Immature natural killer cell (primary cell): ENCODE measurements at regions not wholly inside any gene's neighbourhood (a gene's known extent, or its start where the extent isn't known, plus 50 kb on each side); places are given as distances from the start of the nearest gene placed in this dataset.

Experiments used
- DNase-seq, 3 donors: peaks; one replicate each; pipeline ENCODE4 v3.0.0; 2022; ENCODE audit warnings: mixed read lengths in 1 of 3
- H3K27ac Mint-ChIP-seq, 6 donors: one replicate each; pipeline ENCODE4 v1.8.0; 2020; ENCODE audit warnings: mixed read lengths in 6 of 6, mild to moderate bottlenecking in 5 of 6, inconsistent platforms in 4 of 6, moderate library complexity in 3 of 6
- H3K27me3 Mint-ChIP-seq, 3 donors: one replicate each; pipeline ENCODE4 v1.8.0; 2020 to 2021; ENCODE audit warnings: low read depth in 3 of 3, mild to moderate bottlenecking in 3 of 3, mixed read lengths in 3 of 3, moderate library complexity in 3 of 3, inconsistent platforms in 1 of 3
- H3K36me3 Mint-ChIP-seq, 3 donors: one replicate each; pipeline ENCODE4 v1.8.0; 2020; ENCODE audit warnings: mixed read lengths in 3 of 3, inconsistent platforms in 2 of 3, mild to moderate bottlenecking in 2 of 3
- H3K4me1 Mint-ChIP-seq, 2 donors: one replicate each; pipeline ENCODE4 v1.8.0; 2020; ENCODE audit warnings: inconsistent platforms in 2 of 2, mild to moderate bottlenecking in 2 of 2, mixed read lengths in 2 of 2, moderate library complexity in 1 of 2
- H3K4me3 Mint-ChIP-seq, 5 donors: one replicate each; pipeline ENCODE4 v1.8.0; 2020; ENCODE audit warnings: mild to moderate bottlenecking in 5 of 5, mixed read lengths in 5 of 5, inconsistent platforms in 3 of 5, moderate library complexity in 3 of 5
- H3K9me3 Mint-ChIP-seq, 6 donors: one replicate each; pipeline ENCODE4 v1.8.0; 2020; ENCODE audit warnings: mild to moderate bottlenecking in 6 of 6, mixed read lengths in 6 of 6, inconsistent platforms in 4 of 6, moderate library complexity in 3 of 6

DNA sequence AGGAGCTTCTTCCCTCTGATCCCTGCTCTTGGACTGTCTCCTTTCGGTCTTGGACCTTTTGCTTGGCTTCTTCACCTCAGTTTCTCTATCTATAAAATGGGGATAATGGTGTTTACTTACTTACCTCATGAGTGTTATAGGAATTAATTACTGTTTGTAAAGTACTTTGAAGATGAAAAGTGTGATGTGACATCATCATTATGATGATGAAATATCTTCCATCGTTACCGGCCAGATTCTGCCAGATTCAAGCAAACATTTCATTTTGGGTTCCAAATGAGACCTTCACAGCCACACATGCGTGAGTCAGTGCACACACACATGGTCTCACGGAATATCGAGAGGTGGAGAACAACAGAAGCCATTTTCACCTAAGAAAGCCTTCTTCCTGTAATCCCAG is 220.1 kb upstream of the RPL34 start:
- no peaks in the 10 kb centered on the region for H3K9me3 Mint-ChIP-seq
- H3K27ac Mint-ChIP-seq = no peak overlapping the region
- no peak for DNase-seq
- no peak overlapping the region for H3K4me3 Mint-ChIP-seq
- no peaks in the 10 kb centered on the region for H3K36me3 Mint-ChIP-seq
- peaks cover 0 to 2% (median 1%) of the 10 kb centered on the region in 3 donors for H3K27me3 Mint-ChIP-seq
- no peaks in the 10 kb centered on the region for H3K4me1 Mint-ChIP-seq

DNA sequence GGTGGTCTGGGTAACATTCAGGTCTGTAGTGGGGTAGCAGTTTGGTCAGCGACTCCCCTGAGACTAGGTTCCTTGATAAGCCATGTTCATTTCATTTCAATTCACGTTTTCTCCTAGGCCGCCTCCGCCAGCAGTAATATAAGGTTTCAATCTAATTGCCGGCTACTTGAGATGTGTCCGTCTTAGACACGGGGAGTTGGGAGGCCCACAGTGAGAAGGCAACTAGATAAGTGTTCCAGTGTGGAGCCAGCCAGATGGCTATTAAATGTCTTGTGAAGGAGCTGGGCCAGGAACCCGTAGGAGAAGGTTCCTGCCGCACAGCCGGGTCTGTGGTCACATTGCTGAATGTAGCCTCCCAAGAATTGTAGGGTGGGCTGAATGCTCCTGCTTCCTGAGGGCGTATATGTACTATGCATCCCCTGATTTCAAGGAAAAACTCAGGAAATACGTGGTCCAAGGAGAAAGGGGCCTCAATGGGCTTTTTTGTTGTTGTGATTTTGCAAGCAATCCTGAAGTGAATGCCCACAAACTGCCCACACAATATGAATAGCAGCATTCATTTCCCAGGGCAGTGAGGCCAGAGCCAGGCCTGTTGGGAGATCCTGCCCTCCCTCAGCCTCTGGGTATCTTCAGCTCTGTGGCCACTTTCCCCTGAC is 220.6 kb upstream of the RPL34 start:
- peaks cover 0 to 2% (median 1%) of the 10 kb centered on the region in 3 donors for H3K27me3 Mint-ChIP-seq
- H3K9me3 Mint-ChIP-seq = no peaks in the 10 kb centered on the region
- H3K36me3 Mint-ChIP-seq = no peaks in the 10 kb centered on the region
- H3K27ac Mint-ChIP-seq = no peak overlapping the region
- H3K4me3 Mint-ChIP-seq = no peak overlapping the region
- no peaks in the 10 kb centered on the region for H3K4me1 Mint-ChIP-seq
- no peak for DNase-seq

DNA sequence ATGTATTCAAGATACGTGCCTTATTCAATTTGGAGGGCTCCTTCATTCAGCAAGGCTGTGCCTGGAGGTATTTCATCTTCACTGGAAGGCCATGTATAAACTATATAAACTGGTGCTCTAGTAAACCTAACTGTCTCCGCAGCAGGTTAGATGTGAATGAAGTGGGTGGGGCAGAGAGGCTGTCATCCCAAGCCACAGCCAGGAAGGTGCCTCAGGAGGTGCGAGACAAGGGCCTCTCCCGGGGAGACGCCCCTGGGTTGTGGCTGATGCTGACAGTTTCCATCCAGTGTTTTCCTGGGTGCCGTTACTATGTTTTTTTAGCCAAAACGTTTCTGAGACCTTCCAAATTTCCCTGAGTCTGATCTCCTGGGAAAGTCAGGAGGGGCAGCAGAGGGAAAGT is 221.5 kb upstream of the RPL34 start:
- Mint-ChIP-seq H3K9me3 (no peaks in the 10 kb centered on the region), H3K4me1 (no peaks in the 10 kb centered on the region), H3K27me3 (peaks cover 1 to 2% (median 2%) of the 10 kb centered on the region in 3 donors), H3K36me3 (no peaks in the 10 kb centered on the region), H3K27ac (no peak overlapping the region), H3K4me3 (no peak overlapping the region)
- no peak for DNase-seq

DNA sequence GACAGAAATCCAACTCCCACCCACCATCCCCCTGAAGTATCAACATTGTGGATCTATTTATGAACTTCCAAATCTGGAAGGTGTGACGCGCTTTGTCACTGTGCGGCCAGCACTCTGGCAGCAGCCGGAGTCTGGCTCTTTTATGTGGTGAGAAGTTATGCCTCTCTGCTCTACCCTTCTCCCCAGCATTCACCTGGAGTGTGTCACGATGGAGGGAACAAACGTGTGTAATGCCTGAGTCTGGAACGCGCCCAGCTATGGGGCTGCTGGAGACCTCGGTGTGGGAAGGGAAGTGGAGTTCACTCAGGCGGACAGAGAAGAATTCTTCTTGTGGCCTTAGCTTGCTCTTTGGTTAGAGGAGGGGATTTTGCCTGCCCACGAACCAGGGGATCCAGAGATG is 222.1 kb upstream of the RPL34 start:
- no peak for DNase-seq
- H3K4me1 Mint-ChIP-seq = no peaks in the 10 kb centered on the region
- no peak overlapping the region for H3K27ac Mint-ChIP-seq
- H3K4me3 Mint-ChIP-seq = no peak overlapping the region
- no peaks in the 10 kb centered on the region for H3K9me3 Mint-ChIP-seq
- peaks cover 1 to 2% (median 2%) of the 10 kb centered on the region in 3 donors for H3K27me3 Mint-ChIP-seq
- no peaks in the 10 kb centered on the region for H3K36me3 Mint-ChIP-seq

DNA sequence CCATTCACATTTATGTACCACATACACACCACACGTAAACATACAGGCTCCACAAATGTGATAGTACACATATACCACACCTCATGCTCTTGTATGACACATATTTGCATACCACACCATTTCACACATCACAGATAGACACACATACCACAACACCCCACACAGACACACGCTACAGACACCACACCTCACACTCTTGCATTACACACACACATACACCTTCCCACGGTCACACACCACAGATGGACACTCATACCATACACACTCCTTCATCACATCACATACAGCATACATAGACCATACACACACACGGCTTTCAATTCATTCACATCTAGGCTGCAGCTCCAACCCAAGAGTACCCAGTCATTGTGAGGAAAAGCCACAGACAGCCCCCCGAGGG is 222.5 kb upstream of the RPL34 start:
- no peaks in the 10 kb centered on the region for H3K4me1 Mint-ChIP-seq

DNA sequence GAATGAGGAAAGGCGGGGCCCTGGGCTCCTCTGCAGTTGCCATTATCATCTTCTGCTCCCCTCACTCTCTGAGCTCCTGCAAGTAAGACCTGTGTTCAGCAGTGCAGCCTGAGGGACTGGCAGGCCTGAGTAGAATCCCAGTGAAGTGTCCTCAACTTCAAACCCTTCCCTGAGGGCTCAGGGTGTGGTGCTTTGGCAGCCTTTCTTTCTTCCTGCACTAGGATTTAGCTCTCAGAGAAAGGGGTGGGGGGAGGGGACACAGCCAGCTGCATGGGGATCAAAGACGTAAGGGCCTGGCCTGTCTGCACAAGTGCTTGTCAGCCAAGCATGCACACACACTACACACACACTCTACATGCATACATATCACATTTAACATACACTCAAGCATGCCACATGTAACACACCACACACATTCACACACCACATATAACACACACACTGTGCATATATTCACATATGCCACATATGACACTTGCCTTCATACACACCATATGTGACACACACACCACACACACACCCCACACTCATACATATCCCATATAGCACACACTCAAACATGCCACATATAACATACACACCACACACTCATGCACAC is 223.4 kb upstream of the RPL34 start:
- Mint-ChIP-seq H3K27me3 (peaks cover 1 to 4% (median 2%) of the 10 kb centered on the region in 3 donors), H3K27ac (no peak overlapping the region), H3K4me3 (no peak overlapping the region), H3K4me1 (no peaks in the 10 kb centered on the region), H3K9me3 (no peaks in the 10 kb centered on the region), H3K36me3 (no peaks in the 10 kb centered on the region)
- DNase-seq = no peak

More for the DNA sequence above, 222.5 kb upstream of the RPL34 start:
- Mint-ChIP-seq H3K27me3 (peaks cover 1 to 2% (median 2%) of the 10 kb centered on the region in 3 donors), H3K4me3 (no peak overlapping the region), H3K27ac (no peak overlapping the region), H3K36me3 (no peaks in the 10 kb centered on the region), H3K9me3 (no peaks in the 10 kb centered on the region)
- no peak for DNase-seq

DNA sequence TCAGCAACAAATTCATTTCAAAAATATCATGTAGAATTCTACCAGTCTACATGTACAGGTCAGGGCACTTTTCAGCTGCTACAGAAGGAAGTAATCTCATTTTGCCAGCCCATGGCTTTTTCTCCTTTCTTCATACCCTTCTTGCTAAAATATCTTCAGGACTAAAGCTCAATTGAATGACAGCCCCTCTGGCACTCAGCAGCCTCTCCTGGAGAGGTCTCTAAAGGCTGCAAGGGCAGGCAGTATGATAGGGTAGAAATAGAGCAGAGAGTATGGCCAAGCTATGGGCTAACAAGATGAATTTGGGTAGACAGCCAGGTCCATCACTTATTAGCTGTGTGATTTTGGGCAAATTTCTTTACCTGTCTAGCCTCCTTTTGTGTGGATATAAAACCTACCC is 224.6 kb upstream of the RPL34 start:
- DNase-seq = no peak
- no peak overlapping the region for H3K4me3 Mint-ChIP-seq
- no peaks in the 10 kb centered on the region for H3K4me1 Mint-ChIP-seq
- no peaks in the 10 kb centered on the region for H3K36me3 Mint-ChIP-seq
- H3K27ac Mint-ChIP-seq = no peak overlapping the region
- peaks cover 0 to 4% (median 2%) of the 10 kb centered on the region in 3 donors for H3K27me3 Mint-ChIP-seq
- H3K9me3 Mint-ChIP-seq = no peaks in the 10 kb centered on the region

DNA sequence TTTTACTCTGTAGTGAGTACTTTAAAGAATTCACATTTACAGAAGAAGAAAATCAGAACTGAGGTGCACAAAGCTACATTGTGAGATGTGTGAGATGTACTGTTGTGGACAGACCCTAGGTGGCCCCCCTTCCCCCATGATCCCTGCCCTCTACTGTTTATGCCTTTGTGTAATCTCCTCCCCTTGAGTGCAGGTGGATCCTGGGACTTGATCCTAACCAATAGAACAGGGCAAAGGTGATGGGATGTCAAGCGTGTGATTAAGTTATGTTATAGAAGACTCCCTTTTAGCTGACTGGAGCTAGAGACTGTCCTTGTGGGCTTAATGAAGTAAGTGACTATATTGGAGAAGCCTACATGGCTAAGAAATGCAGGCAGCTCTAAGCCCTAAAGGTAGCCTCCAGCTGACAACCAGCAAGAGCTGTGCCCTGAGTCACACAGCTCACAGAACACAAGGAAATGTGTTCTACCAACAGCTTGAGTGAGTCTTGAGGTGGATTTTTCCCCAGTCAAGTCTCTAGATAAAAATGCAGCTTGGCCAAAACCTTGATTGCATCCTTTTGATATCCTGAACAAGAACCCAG is 225.2 kb upstream of the LEF1 start:
- no peaks in the 10 kb centered on the region for H3K9me3 Mint-ChIP-seq
- no peak overlapping the region for H3K27ac Mint-ChIP-seq
- no peaks in the 10 kb centered on the region for H3K4me1 Mint-ChIP-seq
- peaks cover 2 to 5% (median 2%) of the 10 kb centered on the region in 3 donors for H3K27me3 Mint-ChIP-seq
- no peak overlapping the region for H3K4me3 Mint-ChIP-seq
- no peak for DNase-seq
- H3K36me3 Mint-ChIP-seq = no peaks in the 10 kb centered on the region

DNA sequence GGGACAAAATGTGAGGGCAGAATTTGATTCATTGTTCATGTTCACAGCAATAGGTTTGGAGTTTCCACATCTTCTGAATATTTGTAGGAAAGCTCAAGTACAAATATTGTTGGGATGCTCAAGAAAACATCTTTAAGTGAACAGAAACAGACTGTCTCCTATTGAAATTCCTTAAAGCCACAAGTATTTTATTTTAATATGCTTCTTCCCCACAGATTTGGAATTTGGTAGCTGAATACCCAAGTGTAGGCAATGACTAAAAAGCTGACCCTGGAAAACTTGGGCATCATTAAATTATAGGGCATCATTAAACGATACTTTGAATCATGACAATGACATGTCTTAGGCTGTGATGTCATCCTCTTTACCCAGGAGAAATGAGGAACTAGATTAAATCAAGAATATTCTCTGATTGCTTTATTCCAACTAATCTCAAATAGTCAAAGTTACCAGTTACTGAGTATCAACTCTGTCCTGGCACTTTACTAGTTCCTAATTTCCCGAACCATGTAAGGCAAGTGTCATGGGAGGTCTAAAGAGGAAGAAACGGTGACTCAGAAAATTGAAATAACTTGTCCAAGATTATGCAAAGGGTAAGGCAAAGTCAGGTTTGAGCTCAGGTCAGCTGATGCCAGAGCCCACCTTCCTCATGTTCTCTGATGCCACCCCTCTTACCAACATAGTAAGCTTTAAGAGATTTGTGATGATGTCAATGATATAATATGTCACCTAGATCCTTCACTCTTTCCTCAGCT is 223.1 kb upstream of the LEF1 start:
- no peaks in the 10 kb centered on the region for H3K36me3 Mint-ChIP-seq
- H3K27ac Mint-ChIP-seq = no peak overlapping the region
- H3K27me3 Mint-ChIP-seq = peaks cover 7 to 10% (median 7%) of the 10 kb centered on the region in 3 donors
- H3K4me1 Mint-ChIP-seq = no peaks in the 10 kb centered on the region
- H3K4me3 Mint-ChIP-seq = no peak overlapping the region
- no peaks in the 10 kb centered on the region for H3K9me3 Mint-ChIP-seq
- no peak for DNase-seq

DNA sequence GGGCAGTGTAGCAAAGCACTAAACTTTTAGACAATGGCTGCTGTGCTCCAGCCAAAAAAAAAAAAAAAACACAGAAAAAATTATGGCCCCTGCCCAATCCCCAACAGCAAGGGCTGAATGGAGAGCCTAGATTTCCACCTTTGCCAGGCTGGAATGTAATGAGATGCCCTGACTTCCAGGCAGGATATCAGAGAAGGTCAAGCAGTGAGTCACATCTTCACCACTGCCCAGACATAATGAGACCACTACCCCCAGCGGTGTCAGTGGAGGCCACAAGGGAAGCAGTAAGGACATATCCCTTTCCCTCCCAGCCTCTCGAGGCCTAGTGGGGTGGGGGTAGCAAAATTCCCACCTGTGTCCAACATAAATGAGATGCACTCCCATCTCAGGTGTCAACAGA is 216.3 kb upstream of the LEF1 start:
- H3K27ac Mint-ChIP-seq = no peak overlapping the region
- no peaks in the 10 kb centered on the region for H3K36me3 Mint-ChIP-seq
- H3K4me3 Mint-ChIP-seq = no peak overlapping the region
- H3K4me1 Mint-ChIP-seq = no peaks in the 10 kb centered on the region
- no peak for DNase-seq
- peaks cover 0 to 4% (median 0%) of the 10 kb centered on the region in 6 donors for H3K9me3 Mint-ChIP-seq
- H3K27me3 Mint-ChIP-seq = peaks cover 9 to 17% (median 15%) of the 10 kb centered on the region in 3 donors

DNA sequence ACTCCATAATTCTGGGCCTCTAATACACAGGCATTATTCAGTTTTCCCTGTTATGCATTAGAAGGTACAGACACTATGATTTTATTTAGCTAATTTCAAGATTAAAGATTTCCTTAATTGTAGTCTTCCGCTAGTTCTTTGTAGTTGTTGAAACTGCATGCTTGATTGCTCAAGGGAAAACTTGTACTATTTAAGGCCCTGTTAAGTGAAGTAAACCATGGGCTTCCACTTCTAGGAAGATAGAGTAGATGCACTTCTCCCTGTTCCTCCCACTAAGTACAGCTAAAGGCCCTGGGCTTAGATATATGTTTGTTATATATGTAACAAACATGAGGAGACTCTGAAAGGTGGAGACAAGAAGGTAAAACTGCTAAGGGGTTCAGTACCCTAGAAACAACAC is 215.8 kb upstream of the LEF1 start:
- no peaks in the 10 kb centered on the region for H3K4me1 Mint-ChIP-seq
- H3K27ac Mint-ChIP-seq = no peak overlapping the region
- H3K9me3 Mint-ChIP-seq = peaks cover 0 to 4% (median 0%) of the 10 kb centered on the region in 6 donors
- DNase-seq = no peak
- peaks cover 9 to 18% (median 17%) of the 10 kb centered on the region in 3 donors for H3K27me3 Mint-ChIP-seq
- H3K4me3 Mint-ChIP-seq = no peak overlapping the region
- no peaks in the 10 kb centered on the region for H3K36me3 Mint-ChIP-seq

DNA sequence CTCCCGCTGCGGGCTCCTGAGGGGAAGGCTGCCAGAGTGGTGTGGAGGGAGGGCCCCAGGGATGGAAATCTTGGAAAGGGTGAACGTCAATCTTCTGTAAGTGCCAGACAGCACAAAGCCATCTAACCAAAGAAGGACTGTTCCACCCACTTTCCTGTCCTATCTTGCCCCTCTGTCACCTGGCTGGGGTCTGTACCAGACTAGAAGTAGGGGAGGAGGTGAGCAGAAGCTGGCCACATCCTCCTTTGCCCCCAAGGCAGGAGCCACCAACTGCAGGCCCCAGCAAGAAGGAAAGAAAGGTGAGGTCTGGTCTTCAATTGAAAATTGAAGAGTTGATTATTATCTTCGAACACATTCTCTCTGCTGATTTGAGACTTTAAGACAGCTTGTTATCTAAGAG is 214.4 kb upstream of the LEF1 start:
- H3K4me1 Mint-ChIP-seq = no peaks in the 10 kb centered on the region
- H3K27me3 Mint-ChIP-seq = peaks cover 2 to 19% (median 17%) of the 10 kb centered on the region in 3 donors
- no peak for DNase-seq
- no peaks in the 10 kb centered on the region for H3K36me3 Mint-ChIP-seq
- no peak overlapping the region for H3K4me3 Mint-ChIP-seq
- H3K27ac Mint-ChIP-seq = no peak overlapping the region
- peaks cover 0 to 4% (median 0%) of the 10 kb centered on the region in 6 donors for H3K9me3 Mint-ChIP-seq

DNA sequence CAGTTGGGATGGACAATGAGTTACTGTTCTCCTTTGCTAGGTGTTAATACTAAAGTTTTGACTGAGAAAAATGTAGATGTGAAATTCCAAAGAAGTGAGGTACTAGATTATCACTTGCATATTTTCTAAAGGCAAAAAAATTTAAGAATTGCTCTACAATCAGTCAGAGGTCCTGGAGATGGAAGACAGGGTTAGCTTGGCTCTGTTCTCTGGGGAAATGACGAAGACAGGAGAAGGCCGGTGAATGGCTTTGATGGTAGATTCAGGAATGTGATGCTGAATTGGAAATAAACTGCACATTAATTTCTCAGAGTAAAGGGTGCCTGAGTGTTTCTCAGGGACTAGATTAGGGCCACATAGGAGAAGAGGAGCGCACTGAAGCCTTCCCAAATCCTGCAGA is 214.0 kb upstream of the LEF1 start:
- Mint-ChIP-seq H3K4me1 (no peaks in the 10 kb centered on the region), H3K27me3 (peaks cover 2 to 19% (median 17%) of the 10 kb centered on the region in 3 donors), H3K4me3 (no peak overlapping the region), H3K27ac (no peak overlapping the region), H3K9me3 (peaks cover 0 to 4% (median 0%) of the 10 kb centered on the region in 6 donors), H3K36me3 (no peaks in the 10 kb centered on the region)
- no peak for DNase-seq

DNA sequence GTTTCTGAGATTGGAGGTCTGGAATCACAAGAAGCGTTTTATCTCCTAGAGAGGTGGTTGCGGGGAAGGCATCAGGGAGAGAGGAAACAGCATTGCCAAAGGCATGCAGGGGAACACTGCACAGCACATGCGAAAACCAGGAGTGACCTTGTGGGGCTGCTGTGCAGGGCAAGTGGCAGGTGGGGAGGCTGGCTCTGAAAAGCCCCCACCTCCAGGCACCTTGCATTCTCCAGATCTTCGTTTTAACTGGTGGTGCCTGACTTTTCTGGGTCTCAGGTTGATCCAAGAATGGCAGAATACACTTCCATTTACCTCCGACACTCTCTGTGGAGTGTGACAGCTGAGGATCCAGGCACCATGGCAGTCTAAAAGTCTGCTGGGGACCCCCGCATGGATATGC is 209.4 kb upstream of the LEF1 start:
- H3K9me3 Mint-ChIP-seq = peaks cover 0 to 1% (median 0%) of the 10 kb centered on the region in 6 donors
- no peak overlapping the region for H3K4me3 Mint-ChIP-seq
- no peaks in the 10 kb centered on the region for H3K4me1 Mint-ChIP-seq
- H3K27me3 Mint-ChIP-seq = peaks cover 6 to 29% (median 15%) of the 10 kb centered on the region in 3 donors
- H3K36me3 Mint-ChIP-seq = no peaks in the 10 kb centered on the region
- H3K27ac Mint-ChIP-seq = no peak overlapping the region
- DNase-seq = no peak
